HepG2 (cell line): ENCODE measurements at regions not wholly inside any gene's neighbourhood (a gene's known extent, or its start where the extent isn't known, plus 50 kb on each side); places are given as distances from the start of the nearest gene placed in this dataset.

ENCODE experiments used
- ATAC-seq: fragments of 200-7000 bp; cut with Tn5 transposase; 3 replicates; pipeline ENCODE4 v1.9.1; 2020; ENCODE audit warnings: mild to moderate bottlenecking, moderate library complexity
- BruUV-seq: library from RNA; stranded (reverse); fragments of 400-500 nt; replicated peaks from 2 replicates; lab custom pipeline; 2021; lab: Mats Ljungman, UMichigan
- CTCF ChIA-PET: fragments of 300-600 bp; formaldehyde crosslinking; extraction: SDS; loops from one replicate; lab custom pipeline; 2021; ENCODE audit warnings: low total read pairs, inconsistent platforms, low intra/inter-chr PET ratio; lab: Yijun Ruan, JAX
- POLR2A ChIA-PET: fragments of 350-600 bp; sonication (Branson Sonifier 250); formaldehyde crosslinking; loops from one replicate; lab custom pipeline; 2020; ENCODE audit warnings: antibody characterized with exemption, inconsistent platforms; lab: Yijun Ruan, JAX
- DNase-seq: peaks from one replicate; pipeline ENCODE4 v3.0.0-alpha.2; 2015; ENCODE audit warnings: low spot score
- FAIRE-seq: peaks from 3 replicates; lab custom pipeline; 2011; peaks lifted over from hg19 to GRCh38; lab: Jason Lieb, UNC
- H2AFZ ChIP-seq: one replicate; pipeline ENCODE4 v1.6.1; 2011; ENCODE audit warnings: low read length, inconsistent platforms
- H3K27ac ChIP-seq: fragments of 300-600 bp; 3 replicates; pipeline ENCODE4 v1.8.0; 2011; ENCODE audit warnings: mixed run types, mild to moderate bottlenecking, mixed read lengths, low read length, inconsistent platforms; ENCODE audit not compliant: insufficient read depth; ENCODE audit errors: extremely low read length
- H3K27me3 ChIP-seq, 2 experiments: fragments of 200-600 bp in 1 of 2; 2 replicates in 1 of 2; 3 replicates in 1 of 2; pipeline versions ENCODE4 v1.6.0 to v1.8.0; 2011; ENCODE audit warnings: low read length in 2 of 2, mild to moderate bottlenecking in 2 of 2, moderate library complexity in 2 of 2, inconsistent platforms in 1 of 2; ENCODE audit not compliant: insufficient read depth in 2 of 2, control insufficient read depth in 1 of 2
- H3K36me3 ChIP-seq, 2 experiments: fragments of 200-600 bp in 1 of 2; replicated peaks in 1 of 2; 2 replicates in 1 of 2; 3 replicates in 1 of 2; pipeline versions ENCODE4 v1.5.1 to v1.8.0; 2011; ENCODE audit warnings: low read length in 2 of 2, inconsistent platforms in 1 of 2; ENCODE audit not compliant: insufficient read depth in 2 of 2, control insufficient read depth in 1 of 2
- H3K4me1 ChIP-seq: 2 replicates; pipeline ENCODE4 v1.5.1; 2012; ENCODE audit warnings: low read length, inconsistent platforms; ENCODE audit not compliant: insufficient read depth
- H3K4me2 ChIP-seq: 2 replicates; pipeline ENCODE4 v1.6.0; 2011; ENCODE audit warnings: low read depth, low read length, inconsistent platforms
- H3K4me3 ChIP-seq, 3 experiments: fragments of 200-600 bp in 1 of 3; sonication (generic), shearing (Covaris generic) in 1 of 3; replicated peaks in 1 of 3; 2 replicates each; pipeline ENCODE4 v1.5.1; 2011 to 2016; ENCODE audit warnings: low read length in 3 of 3, inconsistent platforms in 2 of 3, low read depth in 2 of 3, mild to moderate bottlenecking in 2 of 3, control low read depth in 1 of 3, mixed read lengths in 1 of 3; ENCODE audit not compliant: insufficient read depth in 1 of 3
- H3K79me2 ChIP-seq: one replicate; pipeline ENCODE4 v1.6.1; 2011; ENCODE audit warnings: low read length, inconsistent platforms; ENCODE audit not compliant: insufficient read depth
- H3K9ac ChIP-seq: 2 replicates; pipeline ENCODE4 v1.6.0; 2011; ENCODE audit warnings: mild to moderate bottlenecking, low read depth, low read length, inconsistent platforms; ENCODE audit not compliant: insufficient read depth
- H3K9me3 ChIP-seq: 2 replicates; pipeline ENCODE4 v1.5.1; 2012; ENCODE audit warnings: mild to moderate bottlenecking, low read length
- H4K20me1 ChIP-seq: 2 replicates; pipeline ENCODE4 v1.6.0; 2011; ENCODE audit warnings: inconsistent platforms, mild to moderate bottlenecking, low read length, moderate library complexity; ENCODE audit not compliant: insufficient read depth
- CREB1 ChIP-seq, 2 experiments: fragments of 450-650 bp in 1 of 2; IDR thresholded peaks; 2 replicates each; pipeline ENCODE4 v1.6.1; 2016 to 2017; ENCODE audit warnings: control low read depth in 1 of 2, mild to moderate bottlenecking in 1 of 2, missing compliant biosample characterization in 1 of 2, missing genetic modification characterization in 1 of 2
- HNF4A ChIP-seq: sonication (generic); formaldehyde crosslinking; IDR thresholded peaks from 2 replicates; pipeline ENCODE4 v1.4.0; 2020; ENCODE audit warnings: missing genetic modification reagents
- ZMYM4 ChIP-seq: sonication (generic); formaldehyde crosslinking; IDR thresholded peaks from 2 replicates; pipeline ENCODE4 v1.8.1; 2023; ENCODE audit warnings: mild to moderate bottlenecking, missing genetic modification reagents
- ZNF3 ChIP-seq: IDR thresholded peaks from 2 replicates; pipeline ENCODE4 v1.7.0; 2017; ENCODE audit warnings: inconsistent platforms
- ZNF468 ChIP-seq: sonication (generic); formaldehyde crosslinking; IDR thresholded peaks from 2 replicates; pipeline ENCODE4 v1.8.0; 2022; ENCODE audit warnings: mild to moderate bottlenecking, moderate library complexity, missing genetic modification reagents
- ZNF788 ChIP-seq: sonication (generic); formaldehyde crosslinking; IDR thresholded peaks from 2 replicates; pipeline ENCODE4 v1.5.0; 2020; ENCODE audit warnings: mild to moderate bottlenecking, missing genetic modification reagents, borderline replicate concordance
- WGBS: methylation state at CpG from one replicate; pipeline ENCODE4 v1.1.6; 2017; ENCODE audit warnings: low lambda C conversion rate; 5-methylcytosine and 5-hydroxymethylcytosine counted together
- in situ Hi-C: cut with HindIII; loops from 2 replicates; pipeline ENCODE4 v1.10.0; 2017; ENCODE audit warnings: low pct_unique_long_range_greater_than_20kb; ENCODE audit not compliant: extremely low pct_ligation_motif_present
- intact Hi-C: fragments of 100-400 bp; cut with micrococcal nuclease; formaldehyde crosslinking; loops from one replicate; pipeline ENCODE4 v1.10.0; 2022; ENCODE audit not compliant: unreplicated experiment
- TF ChIP-seq, protein P1 (sequence below): fragments of 450-650 bp; IDR thresholded peaks from 2 replicates; pipeline ENCODE4 v1.6.1; 2016

- Histone ChIP-seq H3K4me2 (no peak overlapping the region), H3K9ac (no peak overlapping the region), H3K36me3 (no peaks in the 10 kb centered on the region), H3K9me3 (no peaks in the 10 kb centered on the region), H3K79me2 (no peaks in the 10 kb centered on the region), H3K27me3 (peaks cover 0 to 13% of the 10 kb centered on the region in 2 experiments; a peak in 4 of 5 replicates), H3K4me1 (no peaks in the 10 kb centered on the region), H2AFZ (no peak overlapping the region), H3K27ac (no peak overlapping the region), H4K20me1 (no peaks in the 10 kb centered on the region), H3K4me3 (no peak overlapping the region)
- CTCF ChIA-PET, result no interaction called here
- TF ChIP-seq HNF4A (CRISPR knock-in tag) (no peak), ZNF3 (CRISPR knock-in tag) (no peak), ZMYM4 (CRISPR knock-in tag) (no peak), ZNF788 (CRISPR knock-in tag) (no peak), CREB1 (IDR thresholded peaks at IDR 0.05) (peak; percentile 50; the same call in 1 of the 2 replicates), CREB1 (CRISPR knock-in tag; IDR thresholded peaks at IDR 0.05) (no peak), ZNF468 (CRISPR knock-in tag) (no peak)
- TF ChIP-seq, protein P1, sequence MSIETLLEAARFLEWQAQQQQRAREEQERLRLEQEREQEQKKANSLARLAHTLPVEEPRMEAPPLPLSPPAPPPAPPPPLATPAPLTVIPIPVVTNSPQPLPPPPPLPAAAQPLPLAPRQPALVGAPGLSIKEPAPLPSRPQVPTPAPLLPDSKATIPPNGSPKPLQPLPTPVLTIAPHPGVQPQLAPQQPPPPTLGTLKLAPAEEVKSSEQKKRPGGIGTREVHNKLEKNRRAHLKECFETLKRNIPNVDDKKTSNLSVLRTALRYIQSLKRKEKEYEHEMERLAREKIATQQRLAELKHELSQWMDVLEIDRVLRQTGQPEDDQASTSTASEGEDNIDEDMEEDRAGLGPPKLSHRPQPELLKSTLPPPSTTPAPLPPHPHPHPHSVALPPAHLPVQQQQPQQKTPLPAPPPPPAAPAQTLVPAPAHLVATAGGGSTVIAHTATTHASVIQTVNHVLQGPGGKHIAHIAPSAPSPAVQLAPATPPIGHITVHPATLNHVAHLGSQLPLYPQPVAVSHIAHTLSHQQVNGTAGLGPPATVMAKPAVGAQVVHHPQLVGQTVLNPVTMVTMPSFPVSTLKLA, result no peak
- no peak for FAIRE-seq
- 19% methylated on average over 7 of the region's 20 CpGs for WGBS
- intact Hi-C loops, result no loop called here
- ATAC-seq, result no peak
- BruUV-seq, result no TSS peak
- in situ Hi-C loops, result no loop called here
- POLR2A ChIA-PET, result no interaction called here
- no peak for DNase-seq
Measured at GRCh38 chr5:2338686-2339085, 412.8 kb downstream of the IRX2 start.
